ENCODE measurements at regions not wholly inside any gene's neighbourhood (a gene's known extent, or its start where the extent isn't known, plus 50 kb on each side); places are given as distances from the start of the nearest gene placed in this dataset.

DNA sequence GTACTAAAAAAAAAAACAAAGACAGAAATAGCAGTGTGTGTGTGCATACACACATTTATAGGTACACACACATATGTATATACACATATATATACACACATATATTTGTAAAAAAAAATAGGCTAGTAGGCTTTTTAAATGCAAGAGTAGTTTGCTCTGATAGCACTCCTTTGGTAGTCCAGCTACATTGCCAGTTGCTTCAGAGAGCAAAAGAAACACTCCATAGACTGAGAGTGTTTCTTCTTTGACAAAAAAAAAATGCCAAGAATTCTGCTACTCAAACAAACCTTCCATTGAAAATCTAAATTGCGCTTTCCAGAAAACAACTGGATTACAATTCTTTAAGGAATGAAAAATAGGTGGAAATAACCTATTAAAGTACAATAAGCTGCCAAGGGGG, 365.9 kb upstream of the GALNT5 start:
- no peaks in the 10 kb centered on the region for H3K9me3 Mint-ChIP-seq
- H3K4me3 ChIP-seq, result no peak overlapping the region
- H3K27ac Mint-ChIP-seq, result no peak overlapping the region
- no peak for DNase-seq (ENCODE audit: low spot score)
- no peaks in the 10 kb centered on the region for H3K79me2 ChIP-seq (replicated peaks; ENCODE audit: insufficient read depth)
- H3K36me3 ChIP-seq (ENCODE audit: insufficient read depth), result no peaks in the 10 kb centered on the region
- peaks cover 16% of the 10 kb centered on the region for H3K27me3 ChIP-seq (ENCODE audit: insufficient read depth)
- no peaks in the 10 kb centered on the region for H3K36me3 Mint-ChIP-seq (ENCODE audit: low read depth)
- H3K9me2 ChIP-seq (ENCODE audit: insufficient read depth), result no peaks in the 10 kb centered on the region
- peaks cover 32% of the 10 kb centered on the region for H3K4me1 Mint-ChIP-seq
- no peaks in the 10 kb centered on the region for H4K20me1 ChIP-seq (replicated peaks; ENCODE audit: insufficient read depth)
- TF ChIP-seq JUNB (IDR thresholded peaks at IDR 0.05; ENCODE audit: unreplicated experiment) (no peak), NANOG (IDR thresholded peaks at IDR 0.05; ENCODE audit: borderline replicate concordance) (no peak), CREB1 (CRISPR knock-in tag; IDR thresholded peaks at IDR 0.05; ENCODE audit: low read depth) (no peak), ZNF331 (CRISPR knock-in tag; IDR thresholded peaks at IDR 0.05; ENCODE audit: low read depth) (no peak), EZH2phosphoT487 (IDR thresholded peaks at IDR 0.05; ENCODE audit: unreplicated experiment) (no peak), POLR2AphosphoS5 (IDR thresholded peaks at IDR 0.05; ENCODE audit: low read depth) (no peak), ZNF114 (CRISPR knock-in tag; IDR thresholded peaks at IDR 0.05) (no peak), STAT1 (IDR thresholded peaks at IDR 0.05; ENCODE audit: unreplicated experiment) (no peak), EZH2 (IDR thresholded peaks at IDR 0.05; ENCODE audit: low read depth, unreplicated experiment) (no peak)
- TF ChIP-seq, protein P1, sequence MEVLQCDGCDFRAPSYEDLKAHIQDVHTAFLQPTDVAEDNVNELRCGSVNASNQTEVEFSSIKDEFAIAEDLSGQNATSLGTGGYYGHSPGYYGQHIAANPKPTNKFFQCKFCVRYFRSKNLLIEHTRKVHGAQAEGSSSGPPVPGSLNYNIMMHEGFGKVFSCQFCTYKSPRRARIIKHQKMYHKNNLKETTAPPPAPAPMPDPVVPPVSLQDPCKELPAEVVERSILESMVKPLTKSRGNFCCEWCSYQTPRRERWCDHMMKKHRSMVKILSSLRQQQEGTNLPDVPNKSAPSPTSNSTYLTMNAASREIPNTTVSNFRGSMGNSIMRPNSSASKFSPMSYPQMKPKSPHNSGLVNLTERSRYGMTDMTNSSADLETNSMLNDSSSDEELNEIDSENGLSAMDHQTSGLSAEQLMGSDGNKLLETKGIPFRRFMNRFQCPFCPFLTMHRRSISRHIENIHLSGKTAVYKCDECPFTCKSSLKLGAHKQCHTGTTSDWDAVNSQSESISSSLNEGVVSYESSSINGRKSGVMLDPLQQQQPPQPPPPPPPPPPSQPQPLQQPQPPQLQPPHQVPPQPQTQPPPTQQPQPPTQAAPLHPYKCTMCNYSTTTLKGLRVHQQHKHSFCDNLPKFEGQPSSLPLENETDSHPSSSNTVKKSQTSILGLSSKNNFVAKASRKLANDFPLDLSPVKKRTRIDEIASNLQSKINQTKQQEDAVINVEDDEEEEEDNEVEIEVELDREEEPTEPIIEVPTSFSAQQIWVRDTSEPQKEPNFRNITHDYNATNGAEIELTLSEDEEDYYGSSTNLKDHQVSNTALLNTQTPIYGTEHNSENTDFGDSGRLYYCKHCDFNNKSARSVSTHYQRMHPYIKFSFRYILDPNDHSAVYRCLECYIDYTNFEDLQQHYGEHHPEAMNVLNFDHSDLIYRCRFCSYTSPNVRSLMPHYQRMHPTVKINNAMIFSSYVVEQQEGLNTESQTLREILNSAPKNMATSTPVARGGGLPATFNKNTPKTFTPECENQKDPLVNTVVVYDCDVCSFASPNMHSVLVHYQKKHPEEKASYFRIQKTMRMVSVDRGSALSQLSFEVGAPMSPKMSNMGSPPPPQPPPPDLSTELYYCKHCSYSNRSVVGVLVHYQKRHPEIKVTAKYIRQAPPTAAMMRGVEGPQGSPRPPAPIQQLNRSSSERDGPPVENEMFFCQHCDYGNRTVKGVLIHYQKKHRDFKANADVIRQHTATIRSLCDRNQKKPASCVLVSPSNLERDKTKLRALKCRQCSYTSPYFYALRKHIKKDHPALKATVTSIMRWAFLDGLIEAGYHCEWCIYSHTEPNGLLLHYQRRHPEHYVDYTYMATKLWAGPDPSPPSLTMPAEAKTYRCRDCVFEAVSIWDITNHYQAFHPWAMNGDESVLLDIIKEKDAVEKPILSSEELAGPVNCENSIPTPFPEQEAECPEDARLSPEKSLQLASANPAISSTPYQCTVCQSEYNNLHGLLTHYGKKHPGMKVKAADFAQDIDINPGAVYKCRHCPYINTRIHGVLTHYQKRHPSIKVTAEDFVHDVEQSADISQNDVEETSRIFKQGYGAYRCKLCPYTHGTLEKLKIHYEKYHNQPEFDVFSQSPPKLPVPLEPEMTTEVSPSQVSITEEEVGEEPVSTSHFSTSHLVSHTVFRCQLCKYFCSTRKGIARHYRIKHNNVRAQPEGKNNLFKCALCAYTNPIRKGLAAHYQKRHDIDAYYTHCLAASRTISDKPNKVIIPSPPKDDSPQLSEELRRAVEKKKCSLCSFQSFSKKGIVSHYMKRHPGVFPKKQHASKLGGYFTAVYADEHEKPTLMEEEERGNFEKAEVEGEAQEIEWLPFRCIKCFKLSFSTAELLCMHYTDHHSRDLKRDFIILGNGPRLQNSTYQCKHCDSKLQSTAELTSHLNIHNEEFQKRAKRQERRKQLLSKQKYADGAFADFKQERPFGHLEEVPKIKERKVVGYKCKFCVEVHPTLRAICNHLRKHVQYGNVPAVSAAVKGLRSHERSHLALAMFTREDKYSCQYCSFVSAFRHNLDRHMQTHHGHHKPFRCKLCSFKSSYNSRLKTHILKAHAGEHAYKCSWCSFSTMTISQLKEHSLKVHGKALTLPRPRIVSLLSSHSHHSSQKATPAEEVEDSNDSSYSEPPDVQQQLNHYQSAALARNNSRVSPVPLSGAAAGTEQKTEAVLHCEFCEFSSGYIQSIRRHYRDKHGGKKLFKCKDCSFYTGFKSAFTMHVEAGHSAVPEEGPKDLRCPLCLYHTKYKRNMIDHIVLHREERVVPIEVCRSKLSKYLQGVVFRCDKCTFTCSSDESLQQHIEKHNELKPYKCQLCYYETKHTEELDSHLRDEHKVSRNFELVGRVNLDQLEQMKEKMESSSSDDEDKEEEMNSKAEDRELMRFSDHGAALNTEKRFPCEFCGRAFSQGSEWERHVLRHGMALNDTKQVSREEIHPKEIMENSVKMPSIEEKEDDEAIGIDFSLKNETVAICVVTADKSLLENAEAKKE (CRISPR knock-in tag; IDR thresholded peaks at IDR 0.05), result no peak
- TF ChIP-seq, protein P2, sequence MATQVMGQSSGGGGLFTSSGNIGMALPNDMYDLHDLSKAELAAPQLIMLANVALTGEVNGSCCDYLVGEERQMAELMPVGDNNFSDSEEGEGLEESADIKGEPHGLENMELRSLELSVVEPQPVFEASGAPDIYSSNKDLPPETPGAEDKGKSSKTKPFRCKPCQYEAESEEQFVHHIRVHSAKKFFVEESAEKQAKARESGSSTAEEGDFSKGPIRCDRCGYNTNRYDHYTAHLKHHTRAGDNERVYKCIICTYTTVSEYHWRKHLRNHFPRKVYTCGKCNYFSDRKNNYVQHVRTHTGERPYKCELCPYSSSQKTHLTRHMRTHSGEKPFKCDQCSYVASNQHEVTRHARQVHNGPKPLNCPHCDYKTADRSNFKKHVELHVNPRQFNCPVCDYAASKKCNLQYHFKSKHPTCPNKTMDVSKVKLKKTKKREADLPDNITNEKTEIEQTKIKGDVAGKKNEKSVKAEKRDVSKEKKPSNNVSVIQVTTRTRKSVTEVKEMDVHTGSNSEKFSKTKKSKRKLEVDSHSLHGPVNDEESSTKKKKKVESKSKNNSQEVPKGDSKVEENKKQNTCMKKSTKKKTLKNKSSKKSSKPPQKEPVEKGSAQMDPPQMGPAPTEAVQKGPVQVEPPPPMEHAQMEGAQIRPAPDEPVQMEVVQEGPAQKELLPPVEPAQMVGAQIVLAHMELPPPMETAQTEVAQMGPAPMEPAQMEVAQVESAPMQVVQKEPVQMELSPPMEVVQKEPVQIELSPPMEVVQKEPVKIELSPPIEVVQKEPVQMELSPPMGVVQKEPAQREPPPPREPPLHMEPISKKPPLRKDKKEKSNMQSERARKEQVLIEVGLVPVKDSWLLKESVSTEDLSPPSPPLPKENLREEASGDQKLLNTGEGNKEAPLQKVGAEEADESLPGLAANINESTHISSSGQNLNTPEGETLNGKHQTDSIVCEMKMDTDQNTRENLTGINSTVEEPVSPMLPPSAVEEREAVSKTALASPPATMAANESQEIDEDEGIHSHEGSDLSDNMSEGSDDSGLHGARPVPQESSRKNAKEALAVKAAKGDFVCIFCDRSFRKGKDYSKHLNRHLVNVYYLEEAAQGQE (IDR thresholded peaks at IDR 0.05; ENCODE audit: unreplicated experiment), result no peak
- TF ChIP-seq, protein P3, sequence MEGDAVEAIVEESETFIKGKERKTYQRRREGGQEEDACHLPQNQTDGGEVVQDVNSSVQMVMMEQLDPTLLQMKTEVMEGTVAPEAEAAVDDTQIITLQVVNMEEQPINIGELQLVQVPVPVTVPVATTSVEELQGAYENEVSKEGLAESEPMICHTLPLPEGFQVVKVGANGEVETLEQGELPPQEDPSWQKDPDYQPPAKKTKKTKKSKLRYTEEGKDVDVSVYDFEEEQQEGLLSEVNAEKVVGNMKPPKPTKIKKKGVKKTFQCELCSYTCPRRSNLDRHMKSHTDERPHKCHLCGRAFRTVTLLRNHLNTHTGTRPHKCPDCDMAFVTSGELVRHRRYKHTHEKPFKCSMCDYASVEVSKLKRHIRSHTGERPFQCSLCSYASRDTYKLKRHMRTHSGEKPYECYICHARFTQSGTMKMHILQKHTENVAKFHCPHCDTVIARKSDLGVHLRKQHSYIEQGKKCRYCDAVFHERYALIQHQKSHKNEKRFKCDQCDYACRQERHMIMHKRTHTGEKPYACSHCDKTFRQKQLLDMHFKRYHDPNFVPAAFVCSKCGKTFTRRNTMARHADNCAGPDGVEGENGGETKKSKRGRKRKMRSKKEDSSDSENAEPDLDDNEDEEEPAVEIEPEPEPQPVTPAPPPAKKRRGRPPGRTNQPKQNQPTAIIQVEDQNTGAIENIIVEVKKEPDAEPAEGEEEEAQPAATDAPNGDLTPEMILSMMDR (conservative IDR thresholded peaks at IDR 0.05; ENCODE audit: low read depth in 2 of 2), result no peak
- TF ChIP-seq, protein P4, sequence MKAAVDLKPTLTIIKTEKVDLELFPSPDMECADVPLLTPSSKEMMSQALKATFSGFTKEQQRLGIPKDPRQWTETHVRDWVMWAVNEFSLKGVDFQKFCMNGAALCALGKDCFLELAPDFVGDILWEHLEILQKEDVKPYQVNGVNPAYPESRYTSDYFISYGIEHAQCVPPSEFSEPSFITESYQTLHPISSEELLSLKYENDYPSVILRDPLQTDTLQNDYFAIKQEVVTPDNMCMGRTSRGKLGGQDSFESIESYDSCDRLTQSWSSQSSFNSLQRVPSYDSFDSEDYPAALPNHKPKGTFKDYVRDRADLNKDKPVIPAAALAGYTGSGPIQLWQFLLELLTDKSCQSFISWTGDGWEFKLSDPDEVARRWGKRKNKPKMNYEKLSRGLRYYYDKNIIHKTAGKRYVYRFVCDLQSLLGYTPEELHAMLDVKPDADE (IDR thresholded peaks at IDR 0.05), result no peak
- peaks cover 29% of the 10 kb centered on the region for H3K4me1 ChIP-seq (ENCODE audit: insufficient read depth)
- no peak overlapping the region for H3K4me3 Mint-ChIP-seq
- peak; percentile 35 for ATAC-seq
- H3K27me3 Mint-ChIP-seq (ENCODE audit: insufficient read depth, low read depth, poor library complexity), result peaks cover 3% of the 10 kb centered on the region
- H3K4me2 ChIP-seq, result peak overlapping the region; percentile 77; the same call in 1 of the 2 replicates
- H3K27ac ChIP-seq (ENCODE audit: low read depth), result no peak overlapping the region
- H2AFZ ChIP-seq, result no peak overlapping the region
- no peaks in the 10 kb centered on the region for H3F3A ChIP-seq (replicated peaks; ENCODE audit: low read depth)
